ENCODE measurements at regions not wholly inside any gene's neighbourhood (a gene's known extent, or its start where the extent isn't known, plus 50 kb on each side); places are given as distances from the start of the nearest gene placed in this dataset.

GRCh38 chr4:124970011-124970410 is 257.5 kb upstream of the ANKRD50 start:
- TF ChIP-seq YY1 (IDR thresholded peaks at IDR 0.05; ENCODE audit: insufficient read depth, insufficient read length) (no peak), ZNF274 (IDR thresholded peaks at IDR 0.05; ENCODE audit: low read depth, low read length) (no peak), SUZ12 (IDR thresholded peaks at IDR 0.05; ENCODE audit: extremely low read depth, insufficient read depth, insufficient read length) (no peak)
- Histone ChIP-seq H3K4me1 (ENCODE audit: insufficient read depth, insufficient read length) (no peaks in the 10 kb centered on the region), H3K9me3 (ENCODE audit: insufficient read depth, low read length) (no peaks in the 10 kb centered on the region), H3K4me3 (ENCODE audit: insufficient read length, low read depth) (no peak overlapping the region), H3K36me3 (ENCODE audit: insufficient read depth, insufficient read length, low read length) (no peaks in the 10 kb centered on the region), H3K27me3 (ENCODE audit: insufficient read depth, insufficient read length) (no peaks in the 10 kb centered on the region), H3K9ac (ENCODE audit: insufficient read length, low read depth) (no peak overlapping the region)
- no peak for DNase-seq (ENCODE audit: low read depth, low spot score)

DNA sequence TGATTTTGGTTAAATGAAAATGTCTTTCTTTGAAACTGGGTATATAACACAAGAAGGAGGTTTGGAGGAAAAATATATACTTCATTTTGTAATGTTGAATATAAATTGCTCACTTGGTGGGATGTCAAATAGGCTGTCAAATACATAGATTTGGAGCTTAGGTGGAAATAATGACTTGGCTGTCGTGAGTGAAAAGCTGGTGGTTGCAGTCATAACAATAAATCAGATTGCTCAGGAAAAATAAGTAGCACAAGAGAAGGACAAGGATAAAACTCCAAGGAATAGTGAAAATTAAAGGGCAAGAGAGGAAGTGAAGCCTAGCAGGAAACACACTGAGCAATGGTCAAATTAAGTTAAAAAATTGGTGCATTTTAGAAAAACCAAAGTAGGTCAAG is 253.0 kb upstream of the ANKRD50 start:
- DNase-seq (ENCODE audit: low read depth, low spot score): no peak
- TF ChIP-seq ZNF274 (IDR thresholded peaks at IDR 0.05; ENCODE audit: low read depth, low read length): no peak
- no peak for TF ChIP-seq SUZ12 (IDR thresholded peaks at IDR 0.05; ENCODE audit: extremely low read depth, insufficient read depth, insufficient read length)
- no peak for TF ChIP-seq YY1 (IDR thresholded peaks at IDR 0.05; ENCODE audit: insufficient read depth, insufficient read length)
- peaks cover 16% of the 10 kb centered on the region; the same call in 1 of the 2 replicates for H3K9me3 ChIP-seq (ENCODE audit: insufficient read depth, low read length)
- no peak overlapping the region for H3K4me3 ChIP-seq (ENCODE audit: insufficient read length, low read depth)
- H3K36me3 ChIP-seq (ENCODE audit: insufficient read depth, insufficient read length, low read length): no peaks in the 10 kb centered on the region
- H3K27me3 ChIP-seq (ENCODE audit: insufficient read depth, insufficient read length): no peaks in the 10 kb centered on the region
- H3K4me1 ChIP-seq (ENCODE audit: insufficient read depth, insufficient read length): no peaks in the 10 kb centered on the region
- no peak overlapping the region for H3K9ac ChIP-seq (ENCODE audit: insufficient read length, low read depth)

DNA sequence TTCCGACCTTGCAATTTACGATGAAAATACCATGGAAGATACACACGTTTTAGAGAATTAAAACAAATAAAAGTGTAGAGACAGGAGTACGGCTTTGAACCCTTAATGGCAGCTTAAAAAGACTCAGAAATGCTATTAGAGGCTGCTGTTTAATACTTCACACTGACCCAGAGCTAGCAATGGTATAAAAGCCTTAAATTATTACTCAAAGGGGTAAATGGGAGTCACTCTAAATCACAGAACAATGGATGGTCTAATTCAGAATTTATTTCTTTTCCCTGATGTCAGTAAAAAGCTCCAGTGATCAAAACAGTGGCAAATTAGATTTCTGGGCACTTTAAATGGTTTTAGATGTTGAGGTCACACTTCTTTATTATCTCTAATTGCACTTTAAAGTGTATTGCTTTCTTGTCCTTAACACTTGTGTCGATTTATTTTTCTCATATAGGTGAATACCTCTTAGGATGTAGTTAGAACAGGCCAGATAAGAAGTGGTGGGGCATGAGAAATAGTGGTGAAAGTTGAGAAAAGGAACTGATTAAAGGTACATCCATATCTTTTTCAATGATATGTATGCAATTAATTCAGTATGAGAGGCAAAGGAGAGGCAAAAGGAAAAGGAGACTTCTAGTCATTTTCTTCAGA is 252.4 kb upstream of the ANKRD50 start:
- TF ChIP-seq YY1 (IDR thresholded peaks at IDR 0.05; ENCODE audit: insufficient read depth, insufficient read length) (no peak), ZNF274 (IDR thresholded peaks at IDR 0.05; ENCODE audit: low read depth, low read length) (no peak), SUZ12 (IDR thresholded peaks at IDR 0.05; ENCODE audit: extremely low read depth, insufficient read depth, insufficient read length) (no peak)
- H3K36me3 ChIP-seq (ENCODE audit: insufficient read depth, insufficient read length, low read length): no peaks in the 10 kb centered on the region
- H3K4me3 ChIP-seq (ENCODE audit: insufficient read length, low read depth): no peak overlapping the region
- no peak for DNase-seq (ENCODE audit: low read depth, low spot score)
- no peaks in the 10 kb centered on the region for H3K4me1 ChIP-seq (ENCODE audit: insufficient read depth, insufficient read length)
- H3K9me3 ChIP-seq (ENCODE audit: insufficient read depth, low read length): peaks cover 20% of the 10 kb centered on the region; the same call in 1 of the 2 replicates
- H3K9ac ChIP-seq (ENCODE audit: insufficient read length, low read depth): no peak overlapping the region
- no peaks in the 10 kb centered on the region for H3K27me3 ChIP-seq (ENCODE audit: insufficient read depth, insufficient read length)

DNA sequence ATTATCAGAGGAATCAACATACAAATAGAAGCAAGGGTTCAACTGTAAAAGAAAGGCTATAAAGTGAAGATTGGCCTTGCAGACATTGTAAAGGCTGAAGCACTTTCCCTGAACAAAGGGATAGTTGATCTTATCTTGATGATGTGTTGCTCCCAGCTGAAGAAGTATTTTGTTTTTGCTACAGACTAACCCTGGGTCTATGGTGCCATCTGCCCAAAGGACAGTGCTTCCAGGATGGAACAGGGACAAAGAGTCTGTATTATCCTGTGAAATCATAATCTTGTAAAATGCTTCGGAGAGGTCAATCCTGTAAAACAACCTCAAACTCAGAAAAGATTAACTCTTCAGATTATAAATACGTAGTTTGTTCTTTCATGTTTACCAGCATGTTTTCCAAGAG is 251.7 kb upstream of the ANKRD50 start:
- H3K27me3 ChIP-seq (ENCODE audit: insufficient read depth, insufficient read length): no peaks in the 10 kb centered on the region

DNA sequence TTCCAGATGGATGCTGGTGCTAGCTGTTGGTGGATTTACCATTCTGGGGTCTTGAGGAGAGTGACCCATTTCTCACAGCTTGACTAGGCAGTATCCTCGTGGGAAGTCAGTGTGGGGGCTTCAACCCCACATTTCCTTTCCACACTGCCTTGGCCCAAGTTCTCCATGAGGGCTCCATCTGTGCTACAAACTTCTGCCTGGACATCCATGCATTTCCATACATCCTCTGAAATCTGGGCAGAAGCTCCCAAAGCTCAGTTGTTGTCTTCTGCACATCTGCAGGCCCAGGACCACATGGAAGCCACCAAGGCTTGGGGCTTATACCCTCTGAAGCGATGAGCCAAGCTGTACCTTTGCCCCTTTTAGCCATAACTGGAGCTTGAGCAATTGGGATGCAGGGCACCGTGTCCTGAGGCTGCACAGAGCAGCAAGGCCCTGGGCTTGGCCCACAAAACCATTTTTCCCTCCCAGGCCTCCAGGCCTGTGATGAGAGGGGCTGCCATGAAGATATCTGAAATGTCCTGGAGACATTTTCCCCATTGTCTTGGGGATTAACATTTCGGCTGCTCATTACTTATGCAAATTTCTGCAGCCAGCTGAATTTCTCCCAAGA is 248.7 kb upstream of the ANKRD50 start:
- no peak for TF ChIP-seq YY1 (IDR thresholded peaks at IDR 0.05; ENCODE audit: insufficient read depth, insufficient read length)
- no peak for TF ChIP-seq ZNF274 (IDR thresholded peaks at IDR 0.05; ENCODE audit: low read depth, low read length)
- no peak for TF ChIP-seq SUZ12 (IDR thresholded peaks at IDR 0.05; ENCODE audit: extremely low read depth, insufficient read depth, insufficient read length)
- peaks cover 20% of the 10 kb centered on the region; the same call in 1 of the 2 replicates for H3K9me3 ChIP-seq (ENCODE audit: insufficient read depth, low read length)
- no peak for DNase-seq (ENCODE audit: low read depth, low spot score)
- H3K9ac ChIP-seq (ENCODE audit: insufficient read length, low read depth): no peak overlapping the region
- H3K36me3 ChIP-seq (ENCODE audit: insufficient read depth, insufficient read length, low read length): no peaks in the 10 kb centered on the region
- no peaks in the 10 kb centered on the region for H3K27me3 ChIP-seq (ENCODE audit: insufficient read depth, insufficient read length)
- no peaks in the 10 kb centered on the region for H3K4me1 ChIP-seq (ENCODE audit: insufficient read depth, insufficient read length)
- no peak overlapping the region for H3K4me3 ChIP-seq (ENCODE audit: insufficient read length, low read depth)

More for the DNA sequence above, 251.7 kb upstream of the ANKRD50 start:
- H3K4me1 ChIP-seq (ENCODE audit: insufficient read depth, insufficient read length): no peaks in the 10 kb centered on the region
- no peak overlapping the region for H3K9ac ChIP-seq (ENCODE audit: insufficient read length, low read depth)
- no peak overlapping the region for H3K4me3 ChIP-seq (ENCODE audit: insufficient read length, low read depth)
- H3K36me3 ChIP-seq (ENCODE audit: insufficient read depth, insufficient read length, low read length): no peaks in the 10 kb centered on the region
- H3K9me3 ChIP-seq (ENCODE audit: insufficient read depth, low read length): peaks cover 20% of the 10 kb centered on the region; the same call in 1 of the 2 replicates
- no peak for DNase-seq (ENCODE audit: low read depth, low spot score)
- TF ChIP-seq YY1 (IDR thresholded peaks at IDR 0.05; ENCODE audit: insufficient read depth, insufficient read length) (no peak), ZNF274 (IDR thresholded peaks at IDR 0.05; ENCODE audit: low read depth, low read length) (no peak), SUZ12 (IDR thresholded peaks at IDR 0.05; ENCODE audit: extremely low read depth, insufficient read depth, insufficient read length) (no peak)

- no peak overlapping the region for H3K4me3 ChIP-seq (ENCODE audit: insufficient read length, low read depth)
- no peak for DNase-seq (ENCODE audit: low read depth, low spot score)
Observed at GRCh38 chr4:124958847-124959246, 246.3 kb upstream of the ANKRD50 start.

GRCh38 chr4:124955476-124955875 is 242.9 kb upstream of the ANKRD50 start:
- H3K36me3 ChIP-seq (ENCODE audit: insufficient read depth, insufficient read length, low read length): no peaks in the 10 kb centered on the region
- no peak overlapping the region for H3K9ac ChIP-seq (ENCODE audit: insufficient read length, low read depth)
- no peak overlapping the region for H3K4me3 ChIP-seq (ENCODE audit: insufficient read length, low read depth)
- no peaks in the 10 kb centered on the region for H3K4me1 ChIP-seq (ENCODE audit: insufficient read depth, insufficient read length)
- no peaks in the 10 kb centered on the region for H3K27me3 ChIP-seq (ENCODE audit: insufficient read depth, insufficient read length)
- peaks cover 4% of the 10 kb centered on the region; the same call in 1 of the 2 replicates for H3K9me3 ChIP-seq (ENCODE audit: insufficient read depth, low read length)
- DNase-seq (ENCODE audit: low read depth, low spot score): no peak
- no peak for TF ChIP-seq YY1 (IDR thresholded peaks at IDR 0.05; ENCODE audit: insufficient read depth, insufficient read length)
- no peak for TF ChIP-seq ZNF274 (IDR thresholded peaks at IDR 0.05; ENCODE audit: low read depth, low read length)
- TF ChIP-seq SUZ12 (IDR thresholded peaks at IDR 0.05; ENCODE audit: extremely low read depth, insufficient read depth, insufficient read length): no peak

More at GRCh38 chr4:124958847-124959246, 246.3 kb upstream of the ANKRD50 start:
- no peaks in the 10 kb centered on the region for H3K4me1 ChIP-seq (ENCODE audit: insufficient read depth, insufficient read length)
- no peaks in the 10 kb centered on the region for H3K36me3 ChIP-seq (ENCODE audit: insufficient read depth, insufficient read length, low read length)
- peaks cover 20% of the 10 kb centered on the region; the same call in 1 of the 2 replicates for H3K9me3 ChIP-seq (ENCODE audit: insufficient read depth, low read length)
- TF ChIP-seq ZNF274 (IDR thresholded peaks at IDR 0.05; ENCODE audit: low read depth, low read length) (no peak), YY1 (IDR thresholded peaks at IDR 0.05; ENCODE audit: insufficient read depth, insufficient read length) (no peak), SUZ12 (IDR thresholded peaks at IDR 0.05; ENCODE audit: extremely low read depth, insufficient read depth, insufficient read length) (no peak)
- no peaks in the 10 kb centered on the region for H3K27me3 ChIP-seq (ENCODE audit: insufficient read depth, insufficient read length)
- H3K9ac ChIP-seq (ENCODE audit: insufficient read length, low read depth): no peak overlapping the region

All from NT2/D1 (cell line).